NCI-H2171 treated with DMSO at 0.1 percent for 48 hours (cell line): ENCODE measurements at regions not wholly inside any gene's neighbourhood (a gene's known extent, or its start where the extent isn't known, plus 50 kb on each side); places are given as distances from the start of the nearest gene placed in this dataset.
"Not testable (repeated sequence)": the region's sequence is repeated elsewhere in the genome, so short reads cannot be mapped to it uniquely, and the experiment has no call there.

Experiments used
- DNase-seq: peaks from one replicate; lab custom pipeline; 2025; lab: John Stamatoyannopoulos, UW

GRCh38 chr5:10016559-10016958, 233.1 kb downstream of the ATPSCKMT start:
- not testable (repeated sequence) for DNase-seq

- DNase-seq = not testable (repeated sequence)
Observed at GRCh38 chr5:10015681-10016080, 234.0 kb downstream of the ATPSCKMT start.

- DNase-seq = no peak
Observed at GRCh38 chr5:10009802-10010201, 239.9 kb downstream of the ATPSCKMT start.

- no peak for DNase-seq
Observed at GRCh38 chr5:9987101-9987500, 262.6 kb downstream of the ATPSCKMT start.

GRCh38 chr5:9977070-9977469, 272.6 kb downstream of the ATPSCKMT start:
- DNase-seq = no peak

GRCh38 chr5:9976621-9977020, 273.1 kb downstream of the ATPSCKMT start:
- no peak for DNase-seq

- DNase-seq = no peak
Observed at GRCh38 chr5:9972059-9972458, 277.6 kb downstream of the ATPSCKMT start.

- DNase-seq = no peak
Observed at GRCh38 chr5:9971301-9971700, 278.4 kb downstream of the ATPSCKMT start.

- DNase-seq = no peak
Observed at GRCh38 chr5:9958914-9959313, 290.8 kb downstream of the ATPSCKMT start.

- DNase-seq = no peak
Observed at GRCh38 chr5:9957214-9957613, 292.5 kb downstream of the ATPSCKMT start.

GRCh38 chr5:9956725-9957124, 293.0 kb downstream of the ATPSCKMT start:
- DNase-seq = no peak

GRCh38 chr5:9955586-9955985, 294.1 kb downstream of the ATPSCKMT start:
- no peak for DNase-seq

GRCh38 chr5:9954869-9955268, 294.8 kb downstream of the ATPSCKMT start:
- no peak for DNase-seq

GRCh38 chr5:9953691-9954090, 296.0 kb downstream of the ATPSCKMT start:
- no peak for DNase-seq

GRCh38 chr5:9951865-9952516, 297.7 kb downstream of the ATPSCKMT start:
- DNase-seq = no peak

- no peak for DNase-seq
Observed at GRCh38 chr5:9947944-9948343, 301.7 kb downstream of the ATPSCKMT start.

GRCh38 chr5:9947225-9947714, 302.4 kb downstream of the ATPSCKMT start:
- no peak for DNase-seq

GRCh38 chr5:9932770-9933169, 302.6 kb upstream of the TAS2R1 start:
- DNase-seq = no peak

GRCh38 chr5:9930156-9930555, 300.0 kb upstream of the TAS2R1 start:
- no peak for DNase-seq

GRCh38 chr5:9928326-9928725, 298.2 kb upstream of the TAS2R1 start:
- no peak for DNase-seq

GRCh38 chr5:9927521-9927997, 297.4 kb upstream of the TAS2R1 start:
- no peak for DNase-seq

- no peak for DNase-seq
Observed at GRCh38 chr5:9927106-9927505, 297.0 kb upstream of the TAS2R1 start.

GRCh38 chr5:9924614-9925013, 294.5 kb upstream of the TAS2R1 start:
- no peak for DNase-seq

GRCh38 chr5:9922719-9923118, 292.6 kb upstream of the TAS2R1 start:
- DNase-seq = no peak
